HEK293 (cell line): ENCODE measurements at regions not wholly inside any gene's neighbourhood (a gene's known extent, or its start where the extent isn't known, plus 50 kb on each side); places are given as distances from the start of the nearest gene placed in this dataset.

Experiments
- CTCF ChIA-PET: fragments of 350-600 bp; formaldehyde crosslinking; extraction: SDS; loops from one replicate; lab custom pipeline; 2021; ENCODE audit warnings: antibody characterized with exemption; lab: Yijun Ruan, JAX
- POLR2A ChIA-PET: fragments of 300-600 bp; formaldehyde crosslinking; extraction: SDS; loops from one replicate; lab custom pipeline; 2020; ENCODE audit warnings: antibody characterized with exemption, inconsistent platforms; lab: Yijun Ruan, JAX
- H3K27ac ChIP-seq: fragments of 200-500 bp; sonication (Bioruptor generic); 2 replicates; pipeline ENCODE4 v1.5.1; 2014; ENCODE audit warnings: low read depth, low read length, control low read depth, inconsistent platforms; ENCODE audit errors: extremely low read depth
- H3K36me3 ChIP-seq, 2 experiments: fragments of 200-500 bp in 1 of 2; sonication (Bioruptor generic) in 1 of 2; 1 replicate in 1 of 2; 2 replicates in 1 of 2; pipeline ENCODE4 v1.5.1; 2014 to 2017; ENCODE audit warnings: inconsistent platforms in 2 of 2, low read length in 2 of 2; ENCODE audit not compliant: control insufficient read depth in 2 of 2, insufficient read depth in 1 of 2
- H3K4me1 ChIP-seq: fragments of 200-500 bp; sonication (Bioruptor generic); 2 replicates; pipeline ENCODE4 v1.5.1; 2014; ENCODE audit warnings: mild to moderate bottlenecking, low read length, inconsistent platforms; ENCODE audit not compliant: control insufficient read depth, insufficient read depth
- H3K4me3 ChIP-seq: 2 replicates; pipeline ENCODE4 v1.5.1; 2011; ENCODE audit warnings: low read depth, mild to moderate bottlenecking, control low read depth, low read length, moderate library complexity
- H3K9me3 ChIP-seq: fragments of 200-500 bp; sonication (Bioruptor generic); 2 replicates; pipeline ENCODE4 v1.5.1; 2014; ENCODE audit warnings: low read depth, low read length, inconsistent platforms; ENCODE audit not compliant: control insufficient read depth, insufficient read depth
- SP2 ChIP-seq: fragments of 450-650 bp; formaldehyde crosslinking; IDR thresholded peaks from 2 replicates; pipeline ENCODE4 v1.5.1; 2016; ENCODE audit warnings: missing biosample characterization, missing genetic modification characterization
- YY1 ChIP-seq: fragments of 450-650 bp; formaldehyde crosslinking; IDR thresholded peaks from 2 replicates; pipeline ENCODE4 v1.5.1; 2018; ENCODE audit warnings: missing biosample characterization, missing genetic modification characterization
- ZNF19 ChIP-seq: fragments of 450-650 bp; formaldehyde crosslinking; IDR thresholded peaks from 2 replicates; pipeline ENCODE4; 2016; ENCODE audit warnings: missing biosample characterization, missing genetic modification characterization, low read depth
- ZNF350 ChIP-seq: fragments of 450-650 bp; formaldehyde crosslinking; IDR thresholded peaks from 2 replicates; pipeline ENCODE4 v1.5.0; 2017; ENCODE audit warnings: missing biosample characterization, mild to moderate bottlenecking, missing genetic modification characterization
- ZNF423 ChIP-seq: fragments of 450-650 bp; formaldehyde crosslinking; IDR thresholded peaks from 2 replicates; pipeline ENCODE4 v1.5.1; 2016; ENCODE audit warnings: missing biosample characterization, missing genetic modification characterization
- ZNF530 ChIP-seq: fragments of 450-650 bp; formaldehyde crosslinking; IDR thresholded peaks from 2 replicates; pipeline ENCODE4 v1.5.1; 2016; ENCODE audit warnings: low read depth, missing biosample characterization, missing genetic modification characterization
- ZNF654 ChIP-seq: fragments of 450-650 bp; formaldehyde crosslinking; IDR thresholded peaks from 2 replicates; pipeline ENCODE4 v1.5.1; 2016; ENCODE audit warnings: low read depth, missing biosample characterization, missing genetic modification characterization
- ZNF701 ChIP-seq: fragments of 450-650 bp; formaldehyde crosslinking; IDR thresholded peaks from 2 replicates; pipeline ENCODE4 v1.5.1; 2016; ENCODE audit warnings: missing biosample characterization, missing genetic modification characterization
- TF ChIP-seq, protein P1 (sequence below): fragments of 450-650 bp; formaldehyde crosslinking; IDR thresholded peaks from 2 replicates; pipeline ENCODE4 v1.5.1; 2016; ENCODE audit warnings: missing biosample characterization, missing genetic modification characterization
- TF ChIP-seq, protein P2 (sequence below): fragments of 450-650 bp; formaldehyde crosslinking; IDR thresholded peaks from 2 replicates; pipeline ENCODE4 v1.5.1; 2017; ENCODE audit warnings: missing biosample characterization, missing genetic modification characterization
- TF ChIP-seq, protein P3 (sequence below): fragments of 450-650 bp; formaldehyde crosslinking; IDR thresholded peaks from 2 replicates; pipeline ENCODE4 v1.5.1; 2016; ENCODE audit warnings: missing biosample characterization, missing genetic modification characterization
- TF ChIP-seq, protein P4 (sequence below): fragments of 450-650 bp; formaldehyde crosslinking; optimal IDR thresholded peaks from 2 replicates; pipeline ENCODE3; 2016; ENCODE audit warnings: missing biosample characterization, mild to moderate bottlenecking, missing genetic modification characterization
- TF ChIP-seq, protein P5 (sequence below): fragments of 450-650 bp; formaldehyde crosslinking; IDR thresholded peaks from 2 replicates; pipeline ENCODE4 v1.5.1; 2016; ENCODE audit warnings: missing biosample characterization, missing genetic modification characterization

DNA sequence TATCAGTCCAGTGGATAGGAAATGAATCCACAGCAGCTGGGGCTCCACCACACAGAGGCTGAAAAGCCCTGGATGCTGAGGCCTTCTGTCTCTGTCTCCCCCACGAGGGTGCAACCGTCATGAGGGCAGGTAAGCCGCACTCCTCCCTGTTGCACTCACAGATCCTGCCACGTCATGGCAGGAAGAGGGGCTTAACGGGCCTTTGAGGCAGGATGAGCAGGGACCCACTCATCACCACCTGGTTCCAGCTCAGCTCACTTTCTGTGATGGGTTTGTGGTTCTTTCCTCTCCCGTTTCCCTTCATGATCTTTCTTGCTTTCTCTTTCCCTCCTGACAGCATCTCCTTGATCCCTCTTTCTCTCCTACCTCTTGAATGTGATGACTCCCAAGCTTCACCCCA lies 575.2 kb downstream of the CCDC171 start (continued):
- no peak for TF ChIP-seq SP2
- TF ChIP-seq ZNF701 (tag by site-specific recombination), result no peak
- TF ChIP-seq, all 188 proteins: peak for 0

DNA sequence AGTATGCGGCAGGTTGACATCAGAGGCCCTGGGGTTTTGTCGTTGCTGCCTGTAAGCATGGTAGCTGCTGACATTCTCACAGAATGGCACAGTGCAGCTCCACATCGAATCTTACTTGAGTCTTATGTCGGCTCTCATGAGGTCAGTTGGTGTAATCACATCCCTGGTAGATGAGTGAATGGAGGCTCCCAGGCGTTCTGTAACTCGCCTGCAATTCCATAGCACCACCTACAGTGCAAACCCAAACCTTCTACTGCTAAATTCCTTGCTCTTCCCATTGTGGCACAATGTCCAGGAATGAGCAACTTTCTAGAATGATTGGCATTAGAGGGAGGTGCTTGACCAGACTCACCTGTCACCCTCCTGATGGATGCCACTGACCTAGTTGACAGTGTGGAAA lies 578.4 kb downstream of the CCDC171 start:
- POLR2A ChIA-PET, result no interaction called here
- CTCF ChIA-PET, result interaction anchor here (0.6 to 3.2 kb wide), 4 partner anchors 12 to 1069 kb away, joined by 3 to 25 read pairs (median 4); no protein-coding TSS in a partner anchor

DNA sequence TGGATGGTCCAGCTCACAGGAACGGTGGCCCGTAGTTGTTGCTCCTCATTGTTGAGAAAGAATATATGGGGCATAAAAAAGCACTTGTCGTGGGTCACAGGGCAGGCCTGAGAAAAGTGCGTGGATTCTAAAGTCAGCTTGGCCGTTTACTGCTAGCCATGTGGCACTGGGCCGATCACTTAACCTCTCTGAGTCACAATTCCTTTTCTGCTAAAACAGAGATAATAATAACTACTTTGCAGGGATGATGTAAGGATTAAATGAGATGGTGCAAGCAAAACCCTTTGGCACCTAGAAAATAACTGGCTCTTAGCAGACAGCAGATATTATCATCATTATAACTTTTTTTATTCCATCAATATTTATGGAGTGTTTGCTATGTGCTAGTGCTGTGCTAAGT lies 579.7 kb downstream of the CCDC171 start:
- H3K9me3 ChIP-seq, result no peaks in the 10 kb centered on the region
- H3K27ac ChIP-seq, result no peak overlapping the region
- H3K4me1 ChIP-seq, result no peaks in the 10 kb centered on the region
- ChIA-PET POLR2A (no interaction called here), CTCF (interaction anchor here (0.6 to 3.2 kb wide), 17 partner anchors 8 to 295 kb away, joined by 3 to 25 read pairs (median 7); no protein-coding TSS in a partner anchor)
- H3K4me3 ChIP-seq, result no peak overlapping the region
- TF ChIP-seq ZNF423 (tag by site-specific recombination) (no peak), YY1 (no peak), ZNF350 (no peak), ZNF19 (tag by site-specific recombination) (no peak)
- TF ChIP-seq, protein P1, sequence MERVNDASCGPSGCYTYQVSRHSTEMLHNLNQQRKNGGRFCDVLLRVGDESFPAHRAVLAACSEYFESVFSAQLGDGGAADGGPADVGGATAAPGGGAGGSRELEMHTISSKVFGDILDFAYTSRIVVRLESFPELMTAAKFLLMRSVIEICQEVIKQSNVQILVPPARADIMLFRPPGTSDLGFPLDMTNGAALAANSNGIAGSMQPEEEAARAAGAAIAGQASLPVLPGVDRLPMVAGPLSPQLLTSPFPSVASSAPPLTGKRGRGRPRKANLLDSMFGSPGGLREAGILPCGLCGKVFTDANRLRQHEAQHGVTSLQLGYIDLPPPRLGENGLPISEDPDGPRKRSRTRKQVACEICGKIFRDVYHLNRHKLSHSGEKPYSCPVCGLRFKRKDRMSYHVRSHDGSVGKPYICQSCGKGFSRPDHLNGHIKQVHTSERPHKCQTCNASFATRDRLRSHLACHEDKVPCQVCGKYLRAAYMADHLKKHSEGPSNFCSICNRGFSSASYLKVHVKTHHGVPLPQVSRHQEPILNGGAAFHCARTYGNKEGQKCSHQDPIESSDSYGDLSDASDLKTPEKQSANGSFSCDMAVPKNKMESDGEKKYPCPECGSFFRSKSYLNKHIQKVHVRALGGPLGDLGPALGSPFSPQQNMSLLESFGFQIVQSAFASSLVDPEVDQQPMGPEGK (tag by site-specific recombination), result no peak
- H3K36me3 ChIP-seq, result no peaks in the 10 kb centered on the region

More for the DNA sequence above, 578.4 kb downstream of the CCDC171 start:
- TF ChIP-seq ZNF654 (tag by site-specific recombination), result 0 out of 2 replicates have a peak, but pooled peaks have one; percentile 12
- no peak for TF ChIP-seq ZNF530 (tag by site-specific recombination)
- no peaks in the 10 kb centered on the region for H3K36me3 ChIP-seq
- no peak overlapping the region for H3K4me3 ChIP-seq
- H3K4me1 ChIP-seq, result no peaks in the 10 kb centered on the region
- H3K27ac ChIP-seq, result no peak overlapping the region
- no peaks in the 10 kb centered on the region for H3K9me3 ChIP-seq

DNA sequence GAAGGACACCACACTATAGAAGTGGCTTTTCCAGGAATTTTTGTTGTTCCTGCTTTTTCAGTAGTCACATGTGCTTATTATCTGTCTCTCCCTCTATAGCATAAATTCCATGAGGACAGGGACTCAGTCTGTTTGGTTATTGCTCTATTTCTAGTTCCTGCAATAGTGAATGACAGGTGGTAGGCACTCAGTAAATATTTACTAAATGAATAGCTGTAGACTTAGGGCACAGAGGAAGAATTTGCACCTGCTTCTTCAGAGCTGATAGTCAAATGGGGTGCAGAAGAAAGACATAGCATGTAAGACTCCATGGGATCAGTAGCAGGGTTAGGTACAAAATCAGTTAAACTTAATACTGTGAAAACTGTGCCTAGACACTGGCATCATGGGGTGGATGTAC lies 580.2 kb downstream of the CCDC171 start:
- H3K4me3 ChIP-seq, result no peak overlapping the region
- H3K9me3 ChIP-seq, result no peaks in the 10 kb centered on the region
- no peak overlapping the region for H3K27ac ChIP-seq
- no peaks in the 10 kb centered on the region for H3K4me1 ChIP-seq
- POLR2A ChIA-PET, result no interaction called here
- CTCF ChIA-PET, result interaction anchor here (0.6 to 3.2 kb wide), 29 partner anchors 8 to 1275 kb away, joined by 3 to 25 read pairs (median 5); partner anchors contain the start of gene CCDC171
- no peaks in the 10 kb centered on the region for H3K36me3 ChIP-seq
- TF ChIP-seq, protein P2, sequence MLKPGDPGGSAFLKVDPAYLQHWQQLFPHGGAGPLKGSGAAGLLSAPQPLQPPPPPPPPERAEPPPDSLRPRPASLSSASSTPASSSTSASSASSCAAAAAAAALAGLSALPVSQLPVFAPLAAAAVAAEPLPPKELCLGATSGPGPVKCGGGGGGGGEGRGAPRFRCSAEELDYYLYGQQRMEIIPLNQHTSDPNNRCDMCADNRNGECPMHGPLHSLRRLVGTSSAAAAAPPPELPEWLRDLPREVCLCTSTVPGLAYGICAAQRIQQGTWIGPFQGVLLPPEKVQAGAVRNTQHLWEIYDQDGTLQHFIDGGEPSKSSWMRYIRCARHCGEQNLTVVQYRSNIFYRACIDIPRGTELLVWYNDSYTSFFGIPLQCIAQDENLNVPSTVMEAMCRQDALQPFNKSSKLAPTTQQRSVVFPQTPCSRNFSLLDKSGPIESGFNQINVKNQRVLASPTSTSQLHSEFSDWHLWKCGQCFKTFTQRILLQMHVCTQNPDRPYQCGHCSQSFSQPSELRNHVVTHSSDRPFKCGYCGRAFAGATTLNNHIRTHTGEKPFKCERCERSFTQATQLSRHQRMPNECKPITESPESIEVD (tag by site-specific recombination), result no peak
- TF ChIP-seq, protein P3, sequence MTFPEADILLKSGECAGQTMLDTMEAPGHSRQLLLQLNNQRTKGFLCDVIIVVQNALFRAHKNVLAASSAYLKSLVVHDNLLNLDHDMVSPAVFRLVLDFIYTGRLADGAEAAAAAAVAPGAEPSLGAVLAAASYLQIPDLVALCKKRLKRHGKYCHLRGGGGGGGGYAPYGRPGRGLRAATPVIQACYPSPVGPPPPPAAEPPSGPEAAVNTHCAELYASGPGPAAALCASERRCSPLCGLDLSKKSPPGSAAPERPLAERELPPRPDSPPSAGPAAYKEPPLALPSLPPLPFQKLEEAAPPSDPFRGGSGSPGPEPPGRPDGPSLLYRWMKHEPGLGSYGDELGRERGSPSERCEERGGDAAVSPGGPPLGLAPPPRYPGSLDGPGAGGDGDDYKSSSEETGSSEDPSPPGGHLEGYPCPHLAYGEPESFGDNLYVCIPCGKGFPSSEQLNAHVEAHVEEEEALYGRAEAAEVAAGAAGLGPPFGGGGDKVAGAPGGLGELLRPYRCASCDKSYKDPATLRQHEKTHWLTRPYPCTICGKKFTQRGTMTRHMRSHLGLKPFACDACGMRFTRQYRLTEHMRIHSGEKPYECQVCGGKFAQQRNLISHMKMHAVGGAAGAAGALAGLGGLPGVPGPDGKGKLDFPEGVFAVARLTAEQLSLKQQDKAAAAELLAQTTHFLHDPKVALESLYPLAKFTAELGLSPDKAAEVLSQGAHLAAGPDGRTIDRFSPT (tag by site-specific recombination), result no peak
- TF ChIP-seq, protein P4, sequence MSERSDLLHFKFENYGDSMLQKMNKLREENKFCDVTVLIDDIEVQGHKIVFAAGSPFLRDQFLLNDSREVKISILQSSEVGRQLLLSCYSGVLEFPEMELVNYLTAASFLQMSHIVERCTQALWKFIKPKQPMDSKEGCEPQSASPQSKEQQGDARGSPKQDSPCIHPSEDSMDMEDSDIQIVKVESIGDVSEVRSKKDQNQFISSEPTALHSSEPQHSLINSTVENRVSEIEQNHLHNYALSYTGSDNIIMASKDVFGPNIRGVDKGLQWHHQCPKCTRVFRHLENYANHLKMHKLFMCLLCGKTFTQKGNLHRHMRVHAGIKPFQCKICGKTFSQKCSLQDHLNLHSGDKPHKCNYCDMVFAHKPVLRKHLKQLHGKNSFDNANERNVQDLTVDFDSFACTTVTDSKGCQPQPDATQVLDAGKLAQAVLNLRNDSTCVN (tag by site-specific recombination), result no peak
- TF ChIP-seq, protein P5, sequence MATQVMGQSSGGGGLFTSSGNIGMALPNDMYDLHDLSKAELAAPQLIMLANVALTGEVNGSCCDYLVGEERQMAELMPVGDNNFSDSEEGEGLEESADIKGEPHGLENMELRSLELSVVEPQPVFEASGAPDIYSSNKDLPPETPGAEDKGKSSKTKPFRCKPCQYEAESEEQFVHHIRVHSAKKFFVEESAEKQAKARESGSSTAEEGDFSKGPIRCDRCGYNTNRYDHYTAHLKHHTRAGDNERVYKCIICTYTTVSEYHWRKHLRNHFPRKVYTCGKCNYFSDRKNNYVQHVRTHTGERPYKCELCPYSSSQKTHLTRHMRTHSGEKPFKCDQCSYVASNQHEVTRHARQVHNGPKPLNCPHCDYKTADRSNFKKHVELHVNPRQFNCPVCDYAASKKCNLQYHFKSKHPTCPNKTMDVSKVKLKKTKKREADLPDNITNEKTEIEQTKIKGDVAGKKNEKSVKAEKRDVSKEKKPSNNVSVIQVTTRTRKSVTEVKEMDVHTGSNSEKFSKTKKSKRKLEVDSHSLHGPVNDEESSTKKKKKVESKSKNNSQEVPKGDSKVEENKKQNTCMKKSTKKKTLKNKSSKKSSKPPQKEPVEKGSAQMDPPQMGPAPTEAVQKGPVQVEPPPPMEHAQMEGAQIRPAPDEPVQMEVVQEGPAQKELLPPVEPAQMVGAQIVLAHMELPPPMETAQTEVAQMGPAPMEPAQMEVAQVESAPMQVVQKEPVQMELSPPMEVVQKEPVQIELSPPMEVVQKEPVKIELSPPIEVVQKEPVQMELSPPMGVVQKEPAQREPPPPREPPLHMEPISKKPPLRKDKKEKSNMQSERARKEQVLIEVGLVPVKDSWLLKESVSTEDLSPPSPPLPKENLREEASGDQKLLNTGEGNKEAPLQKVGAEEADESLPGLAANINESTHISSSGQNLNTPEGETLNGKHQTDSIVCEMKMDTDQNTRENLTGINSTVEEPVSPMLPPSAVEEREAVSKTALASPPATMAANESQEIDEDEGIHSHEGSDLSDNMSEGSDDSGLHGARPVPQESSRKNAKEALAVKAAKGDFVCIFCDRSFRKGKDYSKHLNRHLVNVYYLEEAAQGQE (tag by site-specific recombination), result no peak
